ENCODE measurements at regions not wholly inside any gene's neighbourhood (a gene's known extent, or its start where the extent isn't known, plus 50 kb on each side); places are given as distances from the start of the nearest gene placed in this dataset.

- no peak for TF ChIP-seq ZNF671 (CRISPR knock-in tag; IDR thresholded peaks at IDR 0.05)
- no peak for TF ChIP-seq IRF2 (CRISPR knock-in tag; IDR thresholded peaks at IDR 0.05; ENCODE audit: borderline replicate concordance, low read depth)
- TF ChIP-seq TEAD4 (CRISPR knock-in tag; IDR thresholded peaks at IDR 0.05) = no peak
- no peak for TF ChIP-seq MLX (CRISPR knock-in tag; IDR thresholded peaks at IDR 0.05)
These were observed 256.3 kb upstream of the TMEM161B start (continued) for GRCh38 chr5:88524941-88525340.

GRCh38 chr5:88519066-88519465, 250.4 kb upstream of the TMEM161B start:
- no peak overlapping the region for H3K4me3 Mint-ChIP-seq
- H3K27me3 Mint-ChIP-seq (ENCODE audit: low read depth) = no peaks in the 10 kb centered on the region; the same call in 1 of the 2 replicates
- no peak overlapping the region for H3K27ac Mint-ChIP-seq
- CTCF ChIA-PET = no interaction called here
- peaks cover 7% of the 10 kb centered on the region; the same call in 1 of the 2 replicates for H3K9me3 Mint-ChIP-seq
- ATAC-seq (no peak), DNase-seq (ENCODE audit: low spot score) (no peak)
- H3K4me1 Mint-ChIP-seq = no peaks in the 10 kb centered on the region
- no peak for TF ChIP-seq CREB1 (CRISPR knock-in tag; IDR thresholded peaks at IDR 0.05)
- no peak for TF ChIP-seq ARID4B (CRISPR knock-in tag; IDR thresholded peaks at IDR 0.05; ENCODE audit: borderline replicate concordance)
- TF ChIP-seq IRF1 (CRISPR knock-in tag; IDR thresholded peaks at IDR 0.05) = no peak
- TF ChIP-seq ZNF425 (CRISPR knock-in tag; conservative IDR thresholded peaks at IDR 0.05) = no peak
- TF ChIP-seq NFYB (CRISPR knock-in tag; conservative IDR thresholded peaks at IDR 0.05; ENCODE audit: low read depth) = no peak
- no peak for TF ChIP-seq ESRRA (CRISPR knock-in tag; IDR thresholded peaks at IDR 0.05; ENCODE audit: borderline replicate concordance)
- no peak for TF ChIP-seq RELA (CRISPR knock-in tag; IDR thresholded peaks at IDR 0.05; ENCODE audit: borderline replicate concordance)
- TF ChIP-seq JAZF1 (CRISPR knock-in tag; IDR thresholded peaks at IDR 0.05) = no peak
- no peak for TF ChIP-seq ZBTB43 (CRISPR knock-in tag; IDR thresholded peaks at IDR 0.05)
- H3K36me3 Mint-ChIP-seq = no peaks in the 10 kb centered on the region
- POLR2A ChIA-PET = no interaction called here
